NCI-H510A treated with DMSO at 0.1 percent for 48 hours (cell line): ENCODE measurements at regions not wholly inside any gene's neighbourhood (a gene's known extent, or its start where the extent isn't known, plus 50 kb on each side); places are given as distances from the start of the nearest gene placed in this dataset.
"Not testable (repeated sequence)": the region's sequence is repeated elsewhere in the genome, so short reads cannot be mapped to it uniquely, and the experiment has no call there.

ENCODE experiments used
- DNase-seq: peaks from one replicate; lab custom pipeline; 2025; lab: John Stamatoyannopoulos, UW

DNA sequence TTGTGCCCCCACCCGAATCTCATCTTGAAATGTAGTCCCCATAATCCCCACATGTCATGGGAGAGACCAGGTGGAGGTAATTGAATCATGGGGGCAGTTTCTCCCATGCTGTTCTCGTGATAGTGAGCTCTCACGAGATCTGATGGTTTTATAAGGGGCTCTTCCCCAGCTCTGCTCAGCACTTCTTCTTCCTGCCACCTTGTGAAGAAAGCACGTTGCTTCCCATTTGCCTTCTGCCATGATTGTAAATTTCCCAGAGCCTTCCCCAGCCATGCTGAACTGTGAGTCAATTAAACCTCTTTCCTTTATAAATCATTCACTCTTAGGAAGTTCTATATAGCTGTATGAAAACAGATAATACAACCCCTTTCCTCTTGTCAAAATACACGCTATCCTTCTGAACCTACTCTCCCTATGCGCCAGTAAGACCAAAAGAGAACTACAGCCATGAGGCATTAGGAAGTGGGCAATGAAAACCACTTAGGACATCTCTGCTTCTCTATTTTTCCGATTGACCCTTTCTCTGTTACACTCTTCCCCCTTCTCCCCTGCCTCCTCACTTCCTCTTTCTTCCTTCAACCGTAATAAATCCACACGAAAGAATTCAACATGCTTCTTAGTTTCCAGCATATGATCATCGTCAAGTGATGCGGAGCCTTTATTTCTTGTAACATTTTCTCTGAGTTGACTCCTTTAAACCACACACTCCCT is 101.2 kb upstream of the WDR11 start:
- no peak for DNase-seq

DNA sequence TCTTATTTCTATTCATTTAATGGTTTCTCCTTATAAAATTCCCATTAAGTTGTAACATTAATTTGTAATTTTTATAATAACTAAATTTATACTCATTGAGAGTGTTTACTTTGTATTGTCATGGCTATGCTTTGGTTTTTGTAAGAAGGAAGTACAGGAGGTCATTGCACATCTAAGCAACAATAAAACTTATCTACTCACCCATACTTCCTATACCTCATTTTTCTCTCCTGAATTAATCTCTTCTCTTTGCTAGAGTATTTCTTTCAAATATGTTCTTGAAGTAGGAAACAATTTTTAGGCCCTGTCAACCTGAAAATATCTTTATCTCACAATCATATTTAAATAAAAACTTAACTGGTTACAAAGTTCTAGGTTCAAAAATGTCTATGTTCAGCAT is 95.4 kb upstream of the WDR11 start:
- DNase-seq = no peak

DNA sequence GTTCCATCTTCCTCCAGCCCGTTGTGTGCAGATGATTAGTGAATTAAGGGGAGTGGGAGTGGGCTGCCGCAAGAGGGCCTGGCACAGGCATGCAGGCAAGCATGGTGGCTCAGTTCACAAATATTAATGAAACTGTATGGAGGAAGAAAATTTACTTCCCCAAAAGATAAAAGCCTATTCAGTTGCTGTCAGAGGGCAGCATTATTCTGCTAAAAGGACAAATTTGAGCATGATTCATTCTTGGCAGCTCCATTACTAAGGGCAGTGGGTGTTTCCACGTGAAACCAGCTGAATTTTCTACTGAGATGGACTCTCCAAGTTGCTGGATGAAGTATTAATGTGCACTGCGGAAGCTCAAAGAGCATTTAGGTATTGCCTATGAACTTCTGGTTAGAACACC is 90.9 kb upstream of the WDR11 start:
- DNase-seq = no peak

DNA sequence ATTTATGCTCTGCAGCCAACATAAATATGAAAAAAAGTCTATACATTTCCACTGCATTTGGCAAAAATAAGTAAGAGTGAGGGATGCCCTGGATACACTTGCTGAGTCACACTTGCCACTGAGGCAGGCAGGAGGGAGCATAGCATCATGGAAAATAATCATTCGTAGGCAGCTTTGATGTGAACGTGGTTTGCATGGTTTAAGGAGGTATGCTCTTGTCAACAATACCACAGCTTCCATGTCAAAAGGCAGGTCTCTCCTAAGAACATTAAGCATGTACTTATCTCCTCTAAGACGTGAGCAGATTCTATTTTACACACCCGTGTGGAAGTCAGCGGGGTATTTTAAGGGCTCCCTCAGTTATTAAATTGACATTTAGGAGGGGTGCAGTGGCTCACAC is 89.2 kb upstream of the WDR11 start:
- DNase-seq = no peak

DNA sequence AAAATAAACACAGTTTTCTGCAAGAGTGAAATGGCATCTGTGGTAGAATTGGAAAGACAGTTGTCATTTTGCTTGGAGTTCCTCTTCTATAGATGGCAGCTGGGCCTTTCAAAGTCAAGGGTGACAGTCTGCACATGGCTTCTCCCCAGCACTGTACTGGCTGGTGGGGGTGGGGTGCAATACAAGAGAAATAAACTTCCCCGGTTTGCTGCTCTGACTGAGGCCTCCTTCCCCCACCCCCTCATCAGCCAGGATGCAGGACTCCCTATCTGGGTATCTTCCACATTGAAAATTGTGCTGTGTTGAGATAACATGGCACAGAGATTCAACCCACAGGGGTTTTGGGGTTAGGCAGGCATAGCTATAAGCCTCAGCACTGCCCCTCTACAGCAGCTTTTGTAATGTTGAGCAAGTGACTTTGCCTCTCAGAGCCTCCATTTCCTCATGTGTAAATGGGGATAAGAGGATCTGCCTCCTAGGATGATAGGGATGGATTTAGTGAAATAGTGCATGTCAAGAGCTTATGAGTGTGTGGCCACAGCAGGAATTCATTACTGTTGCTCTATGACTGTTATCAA is 85.8 kb upstream of the WDR11 start:
- DNase-seq = no peak

DNA sequence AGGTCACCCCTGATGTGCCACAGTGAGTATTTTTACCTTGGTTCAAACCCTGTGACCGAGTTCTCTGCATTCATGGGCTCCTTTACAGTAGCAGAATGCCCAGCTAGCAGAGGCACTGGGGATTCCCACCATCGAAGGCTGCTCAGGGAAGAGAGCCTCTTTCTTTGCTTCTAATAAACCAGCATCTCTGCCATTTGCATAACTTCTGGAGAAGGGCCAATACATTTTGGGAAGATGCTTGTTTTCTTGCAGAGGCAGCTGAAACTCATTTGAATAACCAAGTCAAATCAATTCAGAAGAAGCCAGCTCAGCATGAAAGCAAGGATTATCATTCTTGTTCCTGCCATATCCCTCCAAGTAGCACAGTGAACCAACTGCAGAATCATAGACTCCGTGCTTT is 82.9 kb upstream of the WDR11 start:
- no peak for DNase-seq

DNA sequence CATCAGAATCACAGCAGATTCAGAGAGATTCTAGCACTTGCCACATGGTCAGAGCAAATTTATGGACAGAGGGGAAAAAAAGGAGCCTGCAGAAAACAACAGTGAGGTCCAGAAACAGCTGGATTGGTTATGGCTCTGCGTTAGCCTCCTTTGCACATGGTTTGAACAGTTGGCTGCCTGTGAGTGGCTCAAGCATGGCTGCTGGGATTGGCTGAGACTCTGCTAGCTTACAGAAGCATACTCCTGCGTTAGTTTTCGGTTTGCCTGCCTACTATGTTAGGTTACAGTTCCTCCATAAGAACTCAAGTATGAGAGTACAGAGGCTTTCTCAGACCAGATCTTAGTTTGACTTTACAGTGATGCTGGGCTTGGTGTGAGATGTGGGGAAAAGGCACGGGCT is 80.7 kb upstream of the WDR11 start:
- DNase-seq = no peak

DNA sequence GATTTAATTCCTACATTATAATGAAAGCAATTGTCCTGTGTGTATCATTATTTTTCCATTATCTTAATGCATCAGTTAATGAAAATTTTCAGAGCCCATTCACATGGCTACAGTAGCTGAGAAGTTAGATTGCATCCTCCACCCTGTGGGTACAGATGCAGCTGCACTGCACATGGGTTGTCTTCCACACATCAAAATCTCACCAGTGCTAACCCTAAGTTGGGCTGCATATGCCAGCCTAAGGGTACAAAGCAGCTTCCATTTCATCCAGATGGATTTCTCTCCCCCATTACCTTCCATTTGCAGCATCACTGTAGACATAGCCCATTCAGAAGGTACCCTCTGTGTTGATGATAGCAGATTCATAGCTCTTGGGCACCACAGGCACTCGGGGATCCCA is 74.7 kb upstream of the WDR11 start:
- DNase-seq = no peak

DNA sequence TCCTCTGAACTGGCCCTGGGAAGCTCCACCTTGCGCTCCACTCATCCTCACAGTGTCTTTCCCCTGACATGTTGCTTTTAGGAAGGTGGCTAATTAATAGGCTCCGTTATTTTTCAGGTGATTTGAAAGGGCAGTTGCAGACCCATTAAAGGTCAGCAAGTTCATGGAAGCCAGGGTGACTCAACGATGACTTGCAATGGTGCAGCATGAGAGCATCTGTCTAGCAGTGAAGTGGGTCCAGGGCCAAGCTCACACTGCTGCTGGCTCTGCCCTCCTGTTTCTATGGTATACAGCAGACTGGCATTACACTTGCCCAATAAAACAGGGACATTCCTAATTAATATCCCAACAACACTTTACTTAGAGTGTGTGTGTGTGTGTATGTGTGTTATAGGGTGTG is 68.8 kb upstream of the WDR11 start:
- no peak for DNase-seq

DNA sequence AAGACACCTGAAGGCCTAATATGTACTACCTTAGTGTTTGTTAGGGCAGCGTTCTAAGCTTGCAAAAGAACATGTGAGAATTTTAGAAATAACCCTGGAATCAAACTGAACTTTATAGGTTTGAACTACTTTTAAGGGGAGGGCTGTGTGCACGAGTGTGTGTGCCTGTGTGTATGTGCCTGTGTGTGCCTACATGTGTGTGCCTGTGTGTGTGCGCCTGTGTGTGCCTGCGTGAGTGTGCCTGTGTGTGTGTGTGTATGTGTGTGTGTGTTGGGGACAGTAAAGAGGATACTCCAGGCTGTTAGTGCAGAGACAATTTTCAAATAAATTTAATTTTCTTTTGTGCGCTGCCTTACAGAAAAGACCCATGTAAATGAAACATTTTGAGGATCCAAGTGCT is 68.1 kb upstream of the WDR11 start:
- DNase-seq = no peak

DNA sequence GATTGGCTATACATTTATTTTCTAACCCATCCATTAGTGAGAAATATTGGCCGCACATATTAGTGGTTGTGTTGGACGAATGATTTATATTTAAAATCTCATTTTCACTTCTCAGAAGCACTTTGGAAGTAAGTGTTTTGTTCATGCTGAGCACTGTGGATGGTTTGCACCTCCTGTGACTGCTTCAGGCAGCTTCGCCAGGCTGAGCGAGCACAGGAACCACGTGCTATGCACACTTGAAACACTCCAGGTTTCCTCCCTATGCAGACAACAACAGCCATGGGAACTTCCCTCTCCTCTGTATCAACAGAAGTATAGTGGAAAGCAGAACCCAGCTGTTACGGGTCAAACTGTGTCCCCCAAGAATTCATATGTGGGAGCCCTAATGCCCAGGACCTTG is 67.3 kb upstream of the WDR11 start:
- no peak for DNase-seq

DNA sequence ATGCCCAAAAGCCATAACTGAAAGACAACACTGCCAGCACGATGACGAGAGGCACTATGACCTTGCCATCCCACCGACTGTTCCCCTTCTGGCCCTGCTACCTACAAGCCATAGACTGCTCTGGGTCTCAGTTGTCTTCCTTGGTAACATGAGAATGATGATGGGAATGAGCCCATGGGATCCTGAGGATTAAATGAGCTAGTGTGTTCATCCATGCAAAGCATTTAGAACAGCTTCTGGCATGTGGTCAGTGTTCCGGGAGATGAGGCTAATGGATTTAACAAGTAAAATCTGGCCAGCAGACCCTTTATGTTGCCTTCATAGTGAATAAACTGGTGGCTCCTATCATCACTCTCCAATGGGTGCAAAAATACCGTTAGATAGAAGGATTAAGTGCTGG is 62.4 kb upstream of the WDR11 start:
- no peak for DNase-seq

DNA sequence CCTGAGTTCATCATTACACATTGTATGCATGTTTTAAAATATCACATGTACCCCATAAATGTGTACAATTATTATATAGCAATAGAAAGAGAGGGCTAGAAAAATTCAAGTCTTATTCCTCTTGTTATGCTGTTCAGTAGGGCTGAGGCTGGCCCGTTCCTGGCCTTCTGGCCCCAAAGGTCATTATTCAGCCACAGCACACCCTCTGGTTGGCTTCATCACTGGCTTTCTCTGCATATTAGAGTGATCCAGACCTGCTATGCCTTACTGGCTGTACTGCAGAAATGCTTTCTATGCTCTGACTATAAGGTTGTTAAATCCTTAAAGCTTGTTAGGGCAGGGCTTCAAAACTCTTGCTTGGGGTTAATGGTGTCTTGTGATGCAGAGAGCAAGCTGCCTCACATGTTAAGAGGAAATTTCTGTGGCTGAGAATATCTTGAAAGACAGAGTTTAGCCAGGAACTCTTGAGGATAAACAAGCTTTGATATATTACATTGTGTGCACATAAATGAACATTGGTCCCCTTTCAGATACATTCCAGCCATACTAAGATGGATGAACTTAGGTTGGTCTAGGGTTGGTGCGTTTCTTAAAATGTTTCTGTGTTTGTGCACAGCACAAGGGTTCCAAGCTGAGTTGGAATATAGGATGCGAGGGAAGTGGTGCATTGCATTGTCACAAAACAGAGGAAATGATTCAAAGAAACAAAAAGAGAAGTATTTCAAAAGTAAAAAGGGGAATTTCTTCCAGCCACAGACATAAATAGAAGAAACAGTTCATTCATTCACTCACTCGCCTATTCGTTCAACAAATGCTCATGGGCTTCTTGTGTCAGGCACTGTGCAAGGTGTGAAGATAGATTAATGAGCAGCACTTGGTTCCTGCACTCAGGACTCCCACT is 61.6 kb upstream of the WDR11 start:
- DNase-seq = no peak

DNA sequence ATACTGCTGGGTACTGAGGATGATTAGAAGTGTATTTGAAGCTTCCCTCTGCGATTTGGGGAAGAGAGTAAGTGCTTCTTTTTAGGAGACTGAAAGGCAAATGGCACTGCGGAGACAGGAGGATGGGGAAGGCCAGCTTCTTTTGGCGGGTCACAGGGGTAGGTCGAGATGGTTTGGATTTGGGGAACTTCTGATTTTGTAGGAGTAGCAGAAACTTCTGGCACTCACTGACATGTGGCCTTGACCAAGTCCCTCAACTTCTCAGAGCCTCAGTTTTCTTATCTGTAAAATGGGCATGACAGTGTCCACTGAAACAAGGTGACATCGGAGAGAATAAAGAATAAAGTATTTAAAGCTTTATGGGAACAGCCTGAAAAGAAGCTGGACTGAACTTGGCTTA is 59.8 kb upstream of the WDR11 start:
- DNase-seq = no peak

DNA sequence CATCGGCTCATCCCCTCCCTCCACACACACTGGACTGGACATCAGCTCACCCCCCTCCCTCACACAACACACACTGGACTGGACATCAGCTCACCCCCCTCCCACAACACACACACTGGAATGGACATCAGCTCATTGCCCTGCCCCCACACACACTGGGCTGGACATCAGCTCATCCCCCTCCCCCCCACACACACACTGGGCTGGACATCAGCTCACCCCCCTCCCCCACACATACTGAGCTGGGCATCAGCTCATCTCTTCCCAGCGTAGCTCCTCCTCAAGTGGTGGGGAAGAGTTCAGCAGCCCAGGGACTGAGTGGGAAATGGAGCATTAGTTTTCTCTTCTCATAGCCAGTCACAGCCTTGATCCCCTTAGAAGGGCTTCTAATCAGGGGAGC is 58.1 kb upstream of the WDR11 start:
- no peak for DNase-seq

DNA sequence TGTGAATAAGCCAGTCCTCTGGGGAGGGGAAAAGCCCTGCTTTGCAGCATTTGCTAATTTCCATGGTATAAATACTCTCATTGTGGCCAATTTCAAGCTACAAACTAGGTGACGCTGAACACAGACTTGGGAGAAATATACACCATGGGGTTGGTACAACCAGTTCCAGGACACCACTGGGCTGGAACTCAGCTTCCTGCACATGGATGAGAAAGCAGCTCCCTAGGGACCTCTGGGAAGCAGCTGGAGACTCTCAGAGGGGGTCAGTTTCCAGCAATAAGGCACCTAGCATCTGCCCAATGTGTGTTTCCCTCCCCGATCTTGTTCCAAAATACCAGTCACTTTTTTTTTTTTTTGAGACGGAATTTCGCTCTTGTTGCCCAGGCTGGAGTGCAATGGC is 56.8 kb upstream of the WDR11 start:
- DNase-seq = no peak

DNA sequence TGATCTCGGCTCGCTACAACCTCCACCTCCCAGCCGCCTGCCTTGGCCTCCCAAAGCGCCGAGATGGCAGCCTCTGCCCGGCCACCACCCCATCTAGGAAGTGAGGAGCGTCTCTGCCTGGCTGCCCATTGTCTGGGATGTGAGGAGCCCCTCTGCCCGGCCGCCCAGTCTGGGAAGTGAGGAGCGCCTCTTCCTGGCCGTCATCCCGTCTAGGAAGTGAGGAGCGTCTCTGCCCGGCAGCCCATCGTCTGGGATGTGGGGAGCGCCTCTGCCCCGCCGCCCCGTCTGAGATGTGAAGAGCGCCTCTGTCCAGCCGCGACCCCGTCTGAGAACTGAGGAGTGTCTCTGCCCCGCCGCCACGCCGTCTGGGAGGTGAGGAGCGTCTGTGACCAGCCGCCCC is 52.9 kb upstream of the WDR11 start:
- not testable (repeated sequence) for DNase-seq

DNA sequence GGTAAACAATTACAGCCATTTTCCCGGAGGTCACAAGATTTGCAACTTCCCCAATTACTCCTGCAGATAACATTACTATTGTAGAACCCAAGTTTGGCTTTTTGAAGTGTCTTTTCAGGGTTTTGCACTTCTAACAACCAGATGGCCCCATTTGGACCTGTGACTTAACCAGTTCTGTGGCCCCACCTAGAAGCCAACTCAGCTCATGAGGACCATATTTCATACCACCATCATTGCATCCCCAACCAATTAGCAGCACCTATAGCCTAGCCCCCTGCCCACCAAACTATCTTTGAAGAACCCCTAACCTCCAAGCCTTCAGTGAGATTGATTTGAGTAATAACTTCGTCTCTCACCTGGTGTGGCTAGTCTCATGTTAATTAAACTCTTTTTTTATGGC is 51.3 kb upstream of the WDR11 start:
- DNase-seq = no peak

DNA sequence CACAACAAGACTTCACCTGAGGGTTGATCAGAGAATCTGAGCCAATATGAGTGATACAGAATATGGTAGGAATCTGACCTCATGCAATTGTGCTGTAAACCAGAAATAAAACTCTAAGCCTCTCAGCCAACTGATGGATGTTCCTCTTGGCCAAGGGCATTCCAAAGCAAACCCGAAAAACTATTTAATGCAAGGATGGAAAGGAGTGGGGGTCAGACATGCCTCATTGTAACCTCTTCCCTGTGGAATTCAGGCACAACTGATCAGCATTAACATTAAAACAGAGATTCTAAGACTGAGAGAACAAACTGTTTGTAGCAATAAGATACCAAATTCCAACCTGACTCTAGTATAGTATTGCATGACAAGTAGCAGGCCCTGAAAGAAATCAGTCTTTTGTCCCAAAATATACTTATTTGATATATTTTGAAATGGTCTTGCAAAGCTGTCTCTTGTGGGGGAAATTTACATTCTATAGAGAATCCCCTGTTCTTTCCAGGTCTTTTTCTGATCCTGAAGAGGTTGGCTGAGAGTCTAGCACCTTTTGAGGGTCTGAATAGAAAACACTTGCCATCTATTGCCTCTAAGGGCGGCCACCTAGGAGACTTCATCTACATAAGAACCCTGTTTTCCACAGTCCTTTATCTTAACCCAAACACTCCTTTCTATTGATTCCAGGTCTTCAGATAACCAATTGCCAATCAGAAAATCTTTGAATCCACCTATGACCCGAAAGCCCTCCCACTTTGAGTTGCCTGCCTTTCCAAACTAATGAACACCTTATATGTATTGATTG is 50.4 kb upstream of the WDR11 start:
- no peak for DNase-seq
